Neural progenitor cell (in vitro differentiated cells): ENCODE measurements at regions not wholly inside any gene's neighbourhood (a gene's known extent, or its start where the extent isn't known, plus 50 kb on each side); places are given as distances from the start of the nearest gene placed in this dataset.
"Not testable (repeated sequence)": the region's sequence is repeated elsewhere in the genome, so short reads cannot be mapped to it uniquely, and the experiment has no call there.

Experiments used
- DNase-seq: peaks from one replicate; pipeline ENCODE4 v3.0.0-alpha.2; 2016; ENCODE audit warnings: low spot score
- H2AFZ ChIP-seq: fragments of 200-600 bp; sonication (generic); replicated peaks from 2 replicates; pipeline ENCODE4 v1.6.1; 2016; ENCODE audit warnings: antibody characterized with exemption
- H3F3A ChIP-seq: fragments of 200-600 bp; sonication (generic); 2 replicates; pipeline ENCODE4 v1.6.1; 2016; ENCODE audit warnings: antibody characterized with exemption, low read depth
- H3K27ac ChIP-seq: fragments of 200-600 bp; sonication (generic); 2 replicates; pipeline ENCODE4 v1.5.1; 2016; ENCODE audit warnings: mild to moderate bottlenecking
- H3K27me3 ChIP-seq: fragments of 200-600 bp; sonication (generic); 2 replicates; pipeline ENCODE4 v1.6.1; 2016; ENCODE audit warnings: mild to moderate bottlenecking, moderate library complexity
- H3K36me3 ChIP-seq: fragments of 200-600 bp; sonication (generic); 2 replicates; pipeline ENCODE4 v1.5.1; 2016
- H3K4me1 ChIP-seq: fragments of 200-600 bp; sonication (generic); 2 replicates; pipeline ENCODE4 v1.6.1; 2016; ENCODE audit warnings: mixed run types
- H3K4me2 ChIP-seq: fragments of 200-600 bp; sonication (generic); 2 replicates; pipeline ENCODE4 v1.6.1; 2016
- H3K4me3 ChIP-seq: fragments of 200-600 bp; sonication (generic); 2 replicates; pipeline ENCODE4 v1.5.1; 2016
- H3K79me2 ChIP-seq: fragments of 200-600 bp; sonication (generic); 2 replicates; pipeline ENCODE4 v1.6.1; 2016; ENCODE audit warnings: low read depth
- H3K9ac ChIP-seq: fragments of 200-600 bp; sonication (generic); 2 replicates; pipeline ENCODE4 v1.6.1; 2016
- H3K9me3 ChIP-seq: fragments of 200-600 bp; sonication (generic); 2 replicates; pipeline ENCODE4 v1.5.1; 2016; ENCODE audit warnings: low read depth
- H4K20me1 ChIP-seq: fragments of 200-600 bp; sonication (generic); 2 replicates; pipeline ENCODE4 v1.6.1; 2016; ENCODE audit warnings: low read depth
- H3K27ac Mint-ChIP-seq: 3 replicates; pipeline ENCODE4 v1.8.0; 2021; ENCODE audit warnings: mixed read lengths
- H3K27me3 Mint-ChIP-seq: 2 replicates; pipeline ENCODE4 v1.8.0; 2022; ENCODE audit warnings: low read depth, mild to moderate bottlenecking, inconsistent platforms, moderate library complexity, mixed read lengths; ENCODE audit not compliant: insufficient read depth
- H3K36me3 Mint-ChIP-seq: 3 replicates; pipeline ENCODE4 v1.8.0; 2021; ENCODE audit warnings: mixed read lengths
- H3K4me1 Mint-ChIP-seq: 3 replicates; pipeline ENCODE4 v1.8.0; 2021; ENCODE audit warnings: mixed read lengths
- H3K4me3 Mint-ChIP-seq: 3 replicates; pipeline ENCODE4 v1.8.0; 2021; ENCODE audit warnings: mild to moderate bottlenecking, moderate library complexity, mixed read lengths
- H3K9me3 Mint-ChIP-seq: 3 replicates; pipeline ENCODE4 v1.8.0; 2020; ENCODE audit warnings: mixed read lengths
- EZH2 ChIP-seq: fragments of 200-600 bp; sonication (generic); IDR thresholded peaks from 2 replicates; pipeline ENCODE4 v1.6.1; 2017; ENCODE audit warnings: antibody characterized with exemption, mild to moderate bottlenecking, moderate library complexity
- EZH2phosphoT487 ChIP-seq: fragments of 200-600 bp; sonication (generic); IDR thresholded peaks from 2 replicates; pipeline ENCODE4 v1.6.1; 2017; ENCODE audit warnings: antibody characterized with exemption
- TF ChIP-seq, protein P1 (sequence below): fragments of 200-600 bp; sonication (generic); IDR thresholded peaks from 2 replicates; pipeline ENCODE4 v1.5.1; 2017; ENCODE audit warnings: antibody characterized with exemption, mild to moderate bottlenecking

DNA sequence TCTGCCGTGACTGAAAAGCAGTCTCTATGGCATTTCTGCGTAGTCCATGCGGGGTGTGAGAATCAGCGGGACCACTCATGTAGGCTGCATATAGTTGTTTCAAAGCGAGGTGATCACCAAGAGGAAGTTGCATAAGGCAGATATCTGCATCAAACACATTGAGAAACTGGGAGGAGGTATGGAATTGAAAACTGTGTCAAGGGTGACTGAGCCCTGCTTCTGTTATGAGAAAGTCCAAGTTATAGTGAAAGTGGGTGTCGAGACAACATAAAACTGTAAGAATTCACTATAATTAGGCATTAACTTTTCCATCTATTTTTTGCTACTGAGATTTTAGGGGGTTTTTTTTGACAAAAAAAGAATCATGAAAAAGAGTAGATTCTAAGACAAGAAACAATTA is 109.3 kb downstream of the ZIC1 start:
- no peaks in the 10 kb centered on the region for H3K79me2 ChIP-seq
- no peaks in the 10 kb centered on the region for H3K9me3 ChIP-seq
- peak overlapping the region; percentile 54 for H2AFZ ChIP-seq
- H4K20me1 ChIP-seq = no peaks in the 10 kb centered on the region
- no peak for DNase-seq
- H3F3A ChIP-seq = peaks cover 19% of the 10 kb centered on the region
- H3K4me1 ChIP-seq = peaks cover 21% of the 10 kb centered on the region
- Mint-ChIP-seq H3K4me1 (peaks cover 24% of the 10 kb centered on the region), H3K27ac (peak overlapping the region; percentile 48), H3K36me3 (peaks cover 19% of the 10 kb centered on the region), H3K9me3 (peaks cover 16% of the 10 kb centered on the region), H3K4me3 (no peak overlapping the region), H3K27me3 (peaks cover 4% of the 10 kb centered on the region)
- no peaks in the 10 kb centered on the region for H3K27me3 ChIP-seq
- no peaks in the 10 kb centered on the region for H3K36me3 ChIP-seq
- TF ChIP-seq, protein P1, sequence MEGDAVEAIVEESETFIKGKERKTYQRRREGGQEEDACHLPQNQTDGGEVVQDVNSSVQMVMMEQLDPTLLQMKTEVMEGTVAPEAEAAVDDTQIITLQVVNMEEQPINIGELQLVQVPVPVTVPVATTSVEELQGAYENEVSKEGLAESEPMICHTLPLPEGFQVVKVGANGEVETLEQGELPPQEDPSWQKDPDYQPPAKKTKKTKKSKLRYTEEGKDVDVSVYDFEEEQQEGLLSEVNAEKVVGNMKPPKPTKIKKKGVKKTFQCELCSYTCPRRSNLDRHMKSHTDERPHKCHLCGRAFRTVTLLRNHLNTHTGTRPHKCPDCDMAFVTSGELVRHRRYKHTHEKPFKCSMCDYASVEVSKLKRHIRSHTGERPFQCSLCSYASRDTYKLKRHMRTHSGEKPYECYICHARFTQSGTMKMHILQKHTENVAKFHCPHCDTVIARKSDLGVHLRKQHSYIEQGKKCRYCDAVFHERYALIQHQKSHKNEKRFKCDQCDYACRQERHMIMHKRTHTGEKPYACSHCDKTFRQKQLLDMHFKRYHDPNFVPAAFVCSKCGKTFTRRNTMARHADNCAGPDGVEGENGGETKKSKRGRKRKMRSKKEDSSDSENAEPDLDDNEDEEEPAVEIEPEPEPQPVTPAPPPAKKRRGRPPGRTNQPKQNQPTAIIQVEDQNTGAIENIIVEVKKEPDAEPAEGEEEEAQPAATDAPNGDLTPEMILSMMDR = no peak
- TF ChIP-seq EZH2 (no peak), EZH2phosphoT487 (no peak)
- H3K4me2 ChIP-seq = no peak overlapping the region
- no peak overlapping the region for H3K4me3 ChIP-seq
- no peak overlapping the region for H3K27ac ChIP-seq
- H3K9ac ChIP-seq = no peak overlapping the region

DNA sequence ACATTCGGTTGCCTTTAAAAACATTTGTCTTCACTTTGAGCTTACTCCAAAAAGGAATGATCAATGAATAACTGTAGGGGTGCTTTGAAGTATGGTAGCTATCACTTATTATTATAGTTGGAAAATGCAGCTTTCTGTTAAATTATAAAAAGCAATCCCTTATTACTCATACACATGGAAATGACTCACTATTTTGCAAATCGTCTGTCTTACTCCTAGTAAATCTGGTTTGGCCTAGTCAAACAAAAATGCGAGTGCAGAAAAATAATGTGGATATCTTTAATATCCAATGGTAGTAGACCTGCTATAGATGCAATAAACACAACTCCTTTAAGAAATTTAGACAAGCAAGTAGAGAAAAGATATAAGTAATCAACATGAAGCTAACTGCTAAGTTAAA is 112.5 kb downstream of the ZIC1 start:
- H3K4me1 Mint-ChIP-seq = peaks cover 8% of the 10 kb centered on the region
- no peak overlapping the region for H3K4me3 Mint-ChIP-seq
- H3K27me3 Mint-ChIP-seq = peaks cover 2% of the 10 kb centered on the region
- no peak overlapping the region for H3K27ac Mint-ChIP-seq
- H4K20me1 ChIP-seq = no peaks in the 10 kb centered on the region
- no peaks in the 10 kb centered on the region for H3K79me2 ChIP-seq
- H2AFZ ChIP-seq = no peak overlapping the region
- H3K9ac ChIP-seq = no peak overlapping the region
- H3K27me3 ChIP-seq = no peaks in the 10 kb centered on the region
- DNase-seq = no peak
- peaks cover 40% of the 10 kb centered on the region for H3K9me3 Mint-ChIP-seq
- H3K9me3 ChIP-seq = no peaks in the 10 kb centered on the region
- H3K36me3 Mint-ChIP-seq = peaks cover 37% of the 10 kb centered on the region
- H3K4me3 ChIP-seq = no peak overlapping the region
- no peak overlapping the region for H3K4me2 ChIP-seq
- TF ChIP-seq EZH2 (no peak), EZH2phosphoT487 (no peak)
- TF ChIP-seq, protein P1 = no peak
- no peaks in the 10 kb centered on the region for H3K4me1 ChIP-seq
- no peak overlapping the region for H3K27ac ChIP-seq
- no peaks in the 10 kb centered on the region for H3F3A ChIP-seq
- H3K36me3 ChIP-seq = no peaks in the 10 kb centered on the region

DNA sequence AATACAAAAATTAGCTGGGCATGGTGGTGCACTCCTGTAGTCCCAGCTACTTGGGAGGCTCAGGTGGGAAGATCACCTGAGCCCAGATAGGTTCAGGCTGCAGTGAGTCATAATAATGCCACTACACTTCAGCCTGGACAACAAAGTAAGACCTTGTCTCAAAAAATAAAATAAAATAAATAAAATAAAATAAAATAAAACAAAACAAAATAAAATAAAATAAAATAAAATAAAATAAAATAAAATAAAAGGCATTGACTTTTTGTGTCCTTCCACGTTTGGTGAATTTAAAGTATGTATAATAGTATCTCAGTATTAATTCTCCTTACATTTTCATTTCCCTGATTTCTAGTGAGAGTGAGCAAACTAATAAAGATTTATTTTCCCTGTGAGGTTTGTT is 113.6 kb downstream of the ZIC1 start:
- H3K4me2 ChIP-seq, H4K20me1 ChIP-seq, H3K27ac Mint-ChIP-seq, H3K79me2 ChIP-seq, H3K4me1 ChIP-seq, H3F3A ChIP-seq, H3K36me3 ChIP-seq, H3K27ac ChIP-seq, H3K4me3 Mint-ChIP-seq, H3K4me1 Mint-ChIP-seq, H2AFZ ChIP-seq, H3K27me3 ChIP-seq, H3K9ac ChIP-seq, H3K4me3 ChIP-seq, H3K27me3 Mint-ChIP-seq, DNase-seq, H3K9me3 ChIP-seq: not testable (repeated sequence)
- peaks cover 42% of the 10 kb centered on the region for H3K36me3 Mint-ChIP-seq
- peaks cover 47% of the 10 kb centered on the region for H3K9me3 Mint-ChIP-seq

DNA sequence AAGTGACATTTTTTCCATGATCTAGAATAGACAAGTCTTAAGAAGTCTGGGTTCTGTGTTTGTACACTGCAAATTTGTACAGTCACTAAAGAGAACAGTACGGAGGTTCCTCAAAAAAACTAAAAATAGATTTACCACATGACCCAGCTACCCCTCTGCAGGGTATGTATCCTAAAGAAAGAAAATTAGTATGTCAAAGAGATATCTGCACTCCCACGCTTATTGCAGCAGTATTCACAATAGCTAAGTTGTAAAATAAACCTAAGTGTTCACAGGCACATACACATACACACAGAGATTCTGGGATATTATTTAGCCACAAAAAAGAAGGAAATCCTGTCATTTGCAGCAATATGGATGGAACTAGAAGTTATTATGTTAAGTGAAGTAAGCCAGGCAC is 120.4 kb downstream of the ZIC1 start:
- DNase-seq = no peak
- Histone ChIP-seq H3K4me3 (no peak overlapping the region), H3F3A (no peaks in the 10 kb centered on the region), H3K27ac (no peak overlapping the region), H3K9ac (no peak overlapping the region), H3K36me3 (no peaks in the 10 kb centered on the region), H4K20me1 (no peaks in the 10 kb centered on the region), H2AFZ (no peak overlapping the region), H3K9me3 (no peaks in the 10 kb centered on the region), H3K27me3 (no peaks in the 10 kb centered on the region), H3K4me1 (no peaks in the 10 kb centered on the region), H3K79me2 (no peaks in the 10 kb centered on the region), H3K4me2 (no peak overlapping the region)
- Mint-ChIP-seq H3K27me3 (no peaks in the 10 kb centered on the region), H3K9me3 (peaks cover 42% of the 10 kb centered on the region), H3K27ac (no peak overlapping the region), H3K4me3 (no peak overlapping the region), H3K36me3 (peaks cover 36% of the 10 kb centered on the region), H3K4me1 (no peaks in the 10 kb centered on the region)
- TF ChIP-seq, protein P1 = no peak
- no peak for TF ChIP-seq EZH2phosphoT487
- TF ChIP-seq EZH2 = no peak
